ENCODE measurements at regions not wholly inside any gene's neighbourhood (a gene's known extent, or its start where the extent isn't known, plus 50 kb on each side); places are given as distances from the start of the nearest gene placed in this dataset.

GRCh38 chr4:78704981-78705683 lies 71.0 kb upstream of the BMP2K start:
- Histone ChIP-seq H3K27ac (ENCODE audit: insufficient read depth, low read depth, low read length) (no peak overlapping the region), H3K4me3 (replicated peaks in 1 of 3; ENCODE audit: insufficient read depth in 1 of 3, low read depth in 1 of 3, low read length in 3 of 3) (no peak overlapping the region), H3K9me1 (replicated peaks; ENCODE audit: control insufficient read depth, extremely low read depth, insufficient read depth, low read length) (no peaks in the 10 kb centered on the region), H3K9ac (replicated peaks; ENCODE audit: extremely low read depth, insufficient read depth, low read length) (no peak overlapping the region), H3K4me1 (ENCODE audit: control insufficient read depth, extremely low read depth, insufficient read depth, low read length) (no peaks in the 10 kb centered on the region), H3K36me3 (ENCODE audit: control insufficient read depth in 2 of 2, extremely low read depth in 1 of 2, insufficient read depth in 2 of 2, low read length in 2 of 2) (no peaks in the 10 kb centered on the region), H4K20me1 (replicated peaks; ENCODE audit: control insufficient read depth, extremely low read depth, insufficient read depth, low read length) (no peaks in the 10 kb centered on the region), H3K27me3 (ENCODE audit: control insufficient read depth in 2 of 2, insufficient read depth in 2 of 2, low read length in 2 of 2) (no peaks in the 10 kb centered on the region), H2AFZ (ENCODE audit: low read depth, low read length) (no peak overlapping the region), H3K9me3 (replicated peaks; ENCODE audit: control insufficient read depth, insufficient read depth, low read length) (no peaks in the 10 kb centered on the region), H3K79me2 (ENCODE audit: control insufficient read depth, insufficient read depth, low read length) (no peaks in the 10 kb centered on the region), H3K4me2 (ENCODE audit: insufficient read depth, low read length) (no peak overlapping the region)
- BruUV-seq (replicated peaks), result no TSS peak
- TF ChIP-seq CTCF (IDR thresholded peaks at IDR 0.05; ENCODE audit: extremely low read depth in 1 of 2, insufficient read depth in 1 of 2, low read depth in 1 of 2, low read length in 2 of 2) (no peak), MAX (IDR thresholded peaks at IDR 0.05; ENCODE audit: insufficient read depth, insufficient read length) (no peak), MYC (IDR thresholded peaks at IDR 0.05; ENCODE audit: low read depth, low read length) (no peak), GATA2 (IDR thresholded peaks at IDR 0.05; ENCODE audit: insufficient read depth, insufficient read length, low read depth, low read length) (no peak), FOS (IDR thresholded peaks at IDR 0.05; ENCODE audit: borderline replicate concordance, insufficient read depth, low read length) (no peak), EZH2 (IDR thresholded peaks at IDR 0.05; ENCODE audit: borderline replicate concordance, low read depth, low read length, severe bottlenecking) (no peak), POLR2AphosphoS5 (IDR thresholded peaks at IDR 0.05; ENCODE audit: insufficient read depth, low read depth, low read length) (no peak), JUN (IDR thresholded peaks at IDR 0.05; ENCODE audit: borderline replicate concordance, insufficient read depth, insufficient read length, low read depth) (no peak), POLR2A (IDR thresholded peaks at IDR 0.05; ENCODE audit: low read depth, low read length) (no peak)
- CTCF ChIA-PET, result interaction anchor here (0.9 to 1.3 kb wide), 3 partner anchors 9 to 53 kb away, joined by 3 read pairs; no protein-coding TSS in a partner anchor
- intact Hi-C loops (cut with micrococcal nuclease) (no loop called here), dilution Hi-C loops (cut with MboI; ENCODE audit: extremely low pct_ligation_motif_present, low sequenced_read_pairs) (no loop called here)
- no peak for DNase-seq (ENCODE audit: low read depth, low spot score)
- POLR2A ChIA-PET, result no interaction called here
- peak; percentile 50 for FAIRE-seq

All from endothelial cell of umbilical vein (primary cell).